HEK293T (cell line): ENCODE measurements at regions not wholly inside any gene's neighbourhood (a gene's known extent, or its start where the extent isn't known, plus 50 kb on each side); places are given as distances from the start of the nearest gene placed in this dataset.

Experiments used
- CTBP1 ChIP-seq: fragments of 450-650 bp; IDR thresholded peaks from 2 replicates; pipeline ENCODE4 v1.6.1; 2016; ENCODE audit warnings: borderline replicate concordance
- FOXA1 ChIP-seq: fragments of 450-650 bp; IDR thresholded peaks from 2 replicates; pipeline ENCODE4 v1.6.1; 2016; ENCODE audit warnings: mild to moderate bottlenecking
- SP1 ChIP-seq: fragments of 450-650 bp; IDR thresholded peaks from 2 replicates; pipeline ENCODE4 v1.6.1; 2017
- SUZ12 ChIP-seq: fragments of 450-650 bp; IDR thresholded peaks from 2 replicates; pipeline ENCODE4 v1.6.1; 2016; ENCODE audit warnings: mild to moderate bottlenecking
- ZNF384 ChIP-seq: fragments of 450-650 bp; IDR thresholded peaks from 2 replicates; pipeline ENCODE4 v1.6.1; 2016

- TF ChIP-seq SP1: no peak
- TF ChIP-seq CTBP1: no peak
- TF ChIP-seq SUZ12: no peak
- TF ChIP-seq FOXA1: no peak
- TF ChIP-seq ZNF384: no peak
Measured at GRCh38 chr2:195038153-195038552, 618.9 kb upstream of the SLC39A10 start.
